HG02610 (cell line): ENCODE measurements at regions not wholly inside any gene's neighbourhood (a gene's known extent, or its start where the extent isn't known, plus 50 kb on each side); places are given as distances from the start of the nearest gene placed in this dataset.

Experiments used
- ATAC-seq: cut with Tn5 transposase; IDR thresholded peaks from one replicate; pipeline ENCODE4 v1.9.1; 2021; ENCODE audit warnings: mild to moderate bottlenecking, moderate library complexity; ENCODE audit not compliant: unreplicated experiment

DNA sequence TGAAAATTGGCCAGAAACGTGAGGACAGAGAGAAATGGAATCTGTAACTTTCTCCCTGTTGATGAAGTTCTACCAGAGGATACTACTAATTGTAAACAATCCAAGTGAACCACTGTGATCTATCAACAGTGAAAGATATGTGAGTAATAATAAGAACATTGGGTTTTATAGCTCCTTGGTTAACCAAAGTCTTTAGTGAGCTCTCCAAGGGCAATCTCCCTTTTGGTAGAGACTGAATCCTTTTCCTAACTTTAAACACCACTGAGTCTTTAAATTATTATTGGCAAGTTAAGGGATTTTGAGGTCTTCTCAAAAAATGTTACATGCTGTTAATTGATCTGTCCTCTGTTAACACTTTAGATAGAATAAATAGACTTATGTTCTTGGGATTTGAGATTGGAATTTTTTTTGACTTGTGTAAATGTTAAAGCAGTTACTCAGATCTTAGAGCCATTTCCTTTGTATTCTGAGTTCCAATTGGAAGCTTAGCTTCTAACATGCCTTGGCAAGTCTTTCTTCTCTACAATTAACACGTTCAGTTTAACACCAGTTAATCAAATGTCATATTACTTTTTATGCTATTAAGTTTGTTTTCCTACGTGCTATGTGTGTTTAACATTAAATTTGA, 338.2 kb upstream of the DDHD1 start:
- no peak for ATAC-seq

DNA sequence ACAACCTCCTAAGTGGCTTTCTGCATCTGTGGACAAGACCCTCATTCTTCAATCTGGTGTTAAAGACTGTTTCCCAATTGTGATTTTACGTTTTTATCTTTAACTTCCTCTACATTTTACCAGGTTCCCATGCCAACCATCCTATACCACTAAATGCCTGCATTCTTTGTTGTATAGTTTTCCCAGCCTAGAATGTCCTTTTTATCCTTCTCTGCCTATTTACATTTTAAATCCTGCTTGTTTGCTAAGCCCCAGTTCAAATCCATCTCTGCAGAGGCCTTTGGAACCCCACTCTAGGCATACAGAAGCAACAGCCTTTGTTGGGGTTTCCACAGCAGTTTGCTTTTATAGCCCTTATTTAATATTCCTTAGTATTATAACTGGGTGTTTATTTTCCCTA, 325.1 kb upstream of the DDHD1 start:
- ATAC-seq, result no peak

DNA sequence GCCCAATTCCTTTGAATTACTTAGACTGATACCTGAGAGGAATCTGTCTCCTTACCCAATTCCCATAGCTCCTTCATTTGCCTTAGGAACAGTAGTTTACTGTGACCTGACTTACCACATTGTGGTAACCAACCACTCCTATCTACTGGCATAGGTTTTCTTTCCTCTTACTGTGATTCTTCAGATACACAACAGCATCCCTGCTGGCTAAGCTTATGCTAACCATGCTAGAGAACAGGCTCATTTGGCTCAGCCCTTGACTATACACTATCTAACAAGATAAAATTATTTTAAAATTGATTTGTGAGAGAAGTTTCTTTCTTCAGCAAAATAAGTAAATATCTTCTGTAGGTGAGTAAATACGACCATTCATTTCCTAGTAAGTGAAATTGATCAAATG, 320.4 kb upstream of the DDHD1 start:
- ATAC-seq, result no peak

GRCh38 chr14:53472306-53472705, 319.2 kb upstream of the DDHD1 start:
- ATAC-seq, result no peak

- ATAC-seq, result no peak
These were observed 317.4 kb upstream of the DDHD1 start for GRCh38 chr14:53470351-53471043.

GRCh38 chr14:53468876-53469275, 315.8 kb upstream of the DDHD1 start:
- ATAC-seq, result no peak

DNA sequence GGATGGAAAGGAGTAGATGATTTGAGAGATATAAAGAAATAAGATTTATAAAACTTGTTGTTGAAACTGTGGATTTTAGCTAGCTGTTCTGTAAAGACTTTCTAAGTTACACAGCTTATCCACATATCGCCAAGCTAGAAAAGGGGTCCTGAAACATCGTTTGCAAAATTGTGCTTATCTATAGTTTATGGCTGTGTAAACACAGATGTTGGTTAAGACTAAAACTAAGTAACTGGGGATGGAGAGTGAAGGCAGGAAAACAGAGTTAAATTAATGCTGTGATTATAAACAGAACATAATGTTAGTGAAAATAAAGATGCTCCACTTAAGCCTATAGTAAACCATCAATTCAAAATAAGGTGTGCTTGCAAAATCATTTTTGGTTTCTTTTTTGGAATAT, 311.3 kb upstream of the DDHD1 start:
- ATAC-seq, result no peak

- ATAC-seq, result no peak
These were observed 310.0 kb upstream of the DDHD1 start for GRCh38 chr14:53462931-53463778.

- ATAC-seq, result no peak
These were observed 308.7 kb upstream of the DDHD1 start for GRCh38 chr14:53461858-53462257.

GRCh38 chr14:53460544-53460943, 307.4 kb upstream of the DDHD1 start:
- ATAC-seq, result no peak

DNA sequence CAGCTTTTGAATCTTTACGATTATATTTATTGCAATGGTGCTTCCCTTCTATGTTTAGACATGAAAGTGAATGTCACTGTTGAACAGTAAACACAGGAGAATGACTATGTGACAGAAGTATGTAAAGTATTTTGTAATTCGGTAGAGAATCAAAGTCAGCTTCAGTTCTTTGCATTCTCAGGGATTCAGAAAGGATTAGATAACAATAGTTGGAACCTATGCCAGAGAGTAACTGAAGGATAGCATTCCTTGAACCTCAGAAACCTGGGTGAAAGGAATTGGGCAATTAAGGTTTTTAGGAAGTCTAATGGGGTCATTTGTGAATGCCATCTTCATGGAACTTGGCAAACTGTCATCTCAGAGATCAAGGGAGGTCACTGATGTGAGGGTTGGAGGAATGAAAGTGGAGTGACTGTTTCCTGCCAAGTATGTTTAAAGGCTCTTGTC, 305.3 kb upstream of the DDHD1 start:
- ATAC-seq, result no peak

GRCh38 chr14:53456931-53457330, 303.8 kb upstream of the DDHD1 start:
- ATAC-seq, result no peak

DNA sequence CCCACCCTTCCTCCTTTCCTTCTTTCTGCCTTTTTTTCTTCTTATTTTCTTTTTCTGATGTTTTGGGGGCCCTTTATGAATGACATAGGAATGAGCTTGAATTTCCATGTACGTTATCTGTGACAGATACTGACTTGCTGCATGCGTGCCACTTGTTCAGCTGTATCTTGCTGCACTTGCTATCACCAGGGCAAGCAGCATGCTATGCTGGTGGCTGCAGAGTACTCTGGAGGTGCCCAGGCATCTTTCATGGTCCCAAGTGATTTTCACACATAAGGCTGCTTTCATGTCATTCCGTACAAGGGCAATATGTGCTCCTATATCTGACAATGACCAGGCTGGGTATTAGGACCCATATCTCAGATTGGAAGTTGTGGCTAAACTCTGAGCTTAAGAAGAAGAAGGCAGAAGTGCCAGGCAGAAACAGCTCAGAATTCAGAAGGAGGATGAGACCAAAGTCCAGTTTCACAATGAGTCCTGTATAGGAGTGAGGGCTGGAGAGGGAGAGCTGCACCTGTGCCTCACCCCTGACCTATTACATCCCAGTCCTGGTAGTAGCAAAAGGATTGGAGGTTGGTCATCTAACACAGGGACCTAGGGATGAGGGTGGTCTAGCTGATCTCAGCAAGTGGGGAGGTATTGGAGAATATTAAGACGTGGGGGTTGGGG, 299.0 kb upstream of the DDHD1 start:
- no peak for ATAC-seq

- ATAC-seq, result no peak
These were observed 297.7 kb upstream of the DDHD1 start for GRCh38 chr14:53450871-53451270.

DNA sequence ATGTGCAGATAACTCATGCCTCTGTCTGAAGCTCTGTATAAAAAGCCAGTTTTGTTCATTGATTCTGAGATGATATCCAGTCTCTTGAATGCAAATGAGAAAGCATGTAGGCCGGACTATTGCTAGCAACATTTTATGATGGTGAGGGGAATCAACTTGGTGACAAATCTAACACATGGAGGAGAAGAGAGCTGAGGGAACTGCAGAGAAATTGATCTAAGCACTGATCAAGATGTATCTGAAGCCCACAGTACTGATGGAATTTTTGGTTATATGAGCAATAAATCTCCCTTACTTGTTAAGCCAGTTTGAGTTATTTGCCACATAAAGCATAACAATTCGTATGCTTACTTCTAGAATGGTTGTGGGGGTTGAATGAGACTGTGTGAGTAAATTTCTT, 295.6 kb upstream of the DDHD1 start:
- no peak for ATAC-seq

GRCh38 chr14:53444677-53445312, 291.7 kb upstream of the DDHD1 start:
- ATAC-seq, result no peak

DNA sequence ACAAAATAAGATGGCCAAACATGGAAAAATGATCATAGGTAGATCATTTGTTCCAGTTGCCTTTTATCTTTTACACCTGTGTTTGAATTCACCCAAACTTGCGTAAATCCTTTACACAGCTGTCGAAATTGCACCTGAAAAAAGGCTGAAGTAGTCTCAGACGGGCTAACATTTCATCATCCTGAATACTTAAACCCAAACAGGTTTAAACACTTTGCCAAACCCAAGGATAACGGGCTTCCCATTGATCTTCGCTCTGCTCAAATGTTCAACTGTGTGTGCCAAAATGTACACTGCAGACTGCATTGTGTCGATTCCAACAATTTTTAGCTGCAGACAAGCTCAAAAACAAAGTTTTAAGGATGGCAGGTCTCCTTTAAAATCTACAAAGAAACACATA, 288.7 kb upstream of the DDHD1 start:
- ATAC-seq, result no peak

- no peak for ATAC-seq
These were observed 284.7 kb upstream of the DDHD1 start for GRCh38 chr14:53437858-53438257.

GRCh38 chr14:53432378-53432802, 279.3 kb upstream of the DDHD1 start:
- ATAC-seq, result peak; percentile 49

- ATAC-seq, result no peak
These were observed 277.7 kb upstream of the DDHD1 start for GRCh38 chr14:53430870-53431269.
